HG03175 (cell line): ENCODE measurements at regions not wholly inside any gene's neighbourhood (a gene's known extent, or its start where the extent isn't known, plus 50 kb on each side); places are given as distances from the start of the nearest gene placed in this dataset.

Experiments
- ATAC-seq: cut with Tn5 transposase; IDR thresholded peaks from one replicate; pipeline ENCODE4 v1.9.1; 2021; ENCODE audit warnings: mild to moderate bottlenecking, moderate library complexity; ENCODE audit not compliant: unreplicated experiment

DNA sequence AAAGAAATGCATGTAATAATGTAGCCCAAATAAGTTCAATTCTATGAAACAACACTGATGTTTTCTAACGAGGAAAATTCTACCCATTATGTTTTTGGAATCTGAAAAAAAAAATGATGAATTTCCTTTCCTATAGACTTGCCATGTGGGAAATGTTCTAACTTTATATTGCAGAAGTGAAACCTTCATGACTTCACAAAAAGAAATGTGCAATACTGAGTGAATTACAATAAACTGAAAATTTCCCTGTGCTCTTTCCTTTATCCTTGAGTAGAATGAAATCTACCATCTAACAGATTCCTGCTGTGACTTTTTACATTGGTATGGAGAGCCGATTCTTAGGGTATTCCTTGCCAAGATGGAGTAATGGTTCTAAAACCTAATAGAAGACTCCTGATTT lies 1622.5 kb downstream of the MAT2B start:
- no peak for ATAC-seq

- no peak for ATAC-seq
Measured at GRCh38 chr5:165130656-165131055, 1625.2 kb downstream of the MAT2B start.

GRCh38 chr5:165134155-165134554 lies 1628.7 kb downstream of the MAT2B start:
- no peak for ATAC-seq

GRCh38 chr5:165135565-165135964 lies 1630.1 kb downstream of the MAT2B start:
- ATAC-seq: no peak

DNA sequence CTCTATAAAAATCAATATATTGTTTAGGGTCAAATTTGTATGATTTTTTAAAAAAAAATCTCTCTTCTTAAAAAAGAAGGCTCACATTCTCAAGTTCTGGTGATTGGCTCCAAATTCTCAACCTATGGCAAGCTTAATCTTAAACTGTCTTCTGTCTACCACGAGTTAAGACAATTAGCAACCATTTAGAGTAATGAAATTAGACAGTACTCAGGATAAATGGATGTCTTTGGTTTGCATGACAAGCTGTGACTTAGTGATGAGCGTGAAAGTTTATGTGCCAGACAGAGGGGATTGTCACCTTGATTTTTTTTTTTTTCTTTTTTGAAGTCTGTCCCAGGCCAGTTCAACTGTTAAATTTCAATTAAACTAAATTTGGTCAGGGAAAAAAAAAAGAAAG lies 1632.3 kb downstream of the MAT2B start:
- no peak for ATAC-seq

DNA sequence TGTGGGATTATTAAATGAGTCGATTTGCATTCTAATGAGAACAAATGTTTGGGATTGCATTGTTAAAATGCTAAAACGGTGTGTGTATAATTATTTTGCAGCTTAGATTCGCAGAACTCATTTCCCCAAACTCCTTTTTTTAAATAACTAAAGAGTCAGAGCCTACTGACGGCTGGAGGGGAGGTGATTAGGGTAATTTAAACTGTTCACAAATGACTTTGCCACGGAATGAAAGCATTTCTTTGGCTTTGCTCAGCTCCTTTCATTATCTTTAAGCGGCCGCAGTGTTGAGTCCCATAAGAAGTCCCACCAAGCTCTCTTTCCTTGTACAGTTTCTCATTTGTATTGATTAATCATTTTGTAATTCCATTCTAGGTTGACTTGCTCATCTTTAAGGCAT lies 1632.8 kb downstream of the MAT2B start:
- no peak for ATAC-seq

GRCh38 chr5:165139262-165139661 lies 1633.8 kb downstream of the MAT2B start:
- ATAC-seq: no peak

DNA sequence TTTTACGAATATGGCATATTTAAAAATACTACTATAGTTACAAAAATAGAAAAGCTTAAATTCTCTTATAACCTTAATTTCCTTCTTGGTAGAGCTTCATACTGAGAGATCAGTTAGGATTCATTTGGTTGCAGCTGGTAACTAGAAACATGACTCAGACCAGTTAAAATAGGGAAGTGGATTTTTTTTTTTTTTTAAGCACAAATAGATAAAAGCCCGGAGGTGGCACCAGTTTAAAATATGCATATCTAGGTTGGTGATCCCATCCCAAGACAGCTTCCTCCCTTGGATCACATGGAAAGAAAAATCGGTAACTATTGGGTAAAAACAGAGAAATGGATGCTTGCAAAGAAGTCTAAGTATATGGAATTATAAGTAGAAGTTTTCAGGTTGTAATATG lies 1634.3 kb downstream of the MAT2B start:
- no peak for ATAC-seq

DNA sequence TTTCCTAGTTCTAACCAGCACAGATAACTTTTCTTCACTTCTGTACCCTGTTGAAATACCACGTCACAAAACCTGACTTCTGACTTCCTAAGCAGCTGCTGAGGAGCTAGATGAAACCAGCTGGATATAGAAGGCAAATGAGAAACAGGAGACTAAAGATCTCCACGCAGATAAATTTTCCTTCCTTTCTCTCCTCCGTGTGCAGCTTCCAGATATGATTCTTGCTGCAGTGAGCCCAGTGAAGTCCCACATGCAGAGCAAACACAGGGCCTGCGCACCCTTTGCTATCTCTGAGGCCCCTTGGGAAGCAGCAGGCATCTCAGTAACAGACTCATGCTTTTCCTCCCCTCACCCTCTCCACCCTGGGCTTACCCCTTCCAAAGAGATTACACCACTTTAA lies 1638.3 kb downstream of the MAT2B start:
- no peak for ATAC-seq

GRCh38 chr5:165149431-165149830 lies 1644.0 kb downstream of the MAT2B start:
- no peak for ATAC-seq

DNA sequence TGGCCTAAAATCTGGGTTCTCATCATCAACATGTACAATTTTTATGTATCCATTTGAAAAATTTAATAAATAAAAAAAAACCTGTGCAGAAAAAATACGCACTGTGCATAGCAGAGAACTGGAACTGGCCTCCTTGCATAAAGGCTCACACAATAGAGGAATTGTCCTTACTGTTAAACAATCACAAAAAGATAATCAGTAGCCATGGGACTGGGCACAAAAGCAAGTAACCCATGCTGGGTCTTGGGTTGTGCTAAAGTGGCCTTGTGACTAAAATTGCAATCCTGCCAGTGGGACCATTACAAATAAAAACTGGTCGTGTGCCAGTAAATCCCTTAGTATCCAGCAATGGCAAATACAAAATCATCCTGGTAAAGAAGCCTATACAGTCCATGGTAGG lies 1646.6 kb downstream of the MAT2B start:
- ATAC-seq: no peak

DNA sequence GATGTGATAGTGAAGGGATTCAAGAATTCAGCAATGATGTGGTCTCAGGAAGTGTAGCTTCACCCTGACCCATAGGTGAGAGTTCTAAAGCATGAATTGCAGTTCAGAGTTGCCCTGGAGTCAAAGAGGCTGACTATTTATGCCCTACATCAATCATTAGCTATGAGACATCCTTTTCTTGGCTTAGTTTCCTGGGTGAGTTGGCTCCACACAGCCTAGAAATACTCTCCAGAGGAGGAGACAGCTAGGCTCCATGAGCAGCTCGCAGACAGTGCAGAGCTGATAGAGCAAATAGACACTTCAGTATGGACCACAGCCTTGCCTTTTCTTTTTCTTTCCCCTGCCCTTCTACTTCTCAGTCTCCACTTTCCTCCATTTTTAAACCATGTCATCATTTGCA lies 1651.8 kb downstream of the MAT2B start:
- no peak for ATAC-seq

- no peak for ATAC-seq
Measured at GRCh38 chr5:165161204-165161603, 1655.8 kb downstream of the MAT2B start.

DNA sequence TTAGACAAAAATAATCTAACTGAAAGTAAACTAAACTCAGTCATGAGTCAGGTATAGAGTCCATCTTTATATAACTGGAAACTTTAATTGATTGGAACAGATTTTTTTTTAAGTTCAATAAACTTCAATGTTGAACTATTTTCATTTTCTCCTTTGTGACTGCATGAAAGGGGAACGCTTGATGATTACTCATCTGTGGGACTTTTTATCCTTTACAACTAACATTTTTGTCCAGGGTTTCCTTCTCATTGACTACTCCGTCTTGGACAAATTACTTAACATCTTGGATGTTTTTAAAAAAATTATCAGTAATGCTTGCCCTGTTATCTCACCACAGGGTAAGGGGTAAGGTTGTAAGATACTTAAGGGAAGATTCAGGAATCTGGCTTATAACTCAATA lies 1658.4 kb downstream of the MAT2B start:
- no peak for ATAC-seq

GRCh38 chr5:165173651-165174050 lies 1668.2 kb downstream of the MAT2B start:
- ATAC-seq: no peak

- no peak for ATAC-seq
Measured at GRCh38 chr5:165175041-165175440, 1669.6 kb downstream of the MAT2B start.

GRCh38 chr5:165184183-165184582 lies 1678.8 kb downstream of the MAT2B start:
- no peak for ATAC-seq

DNA sequence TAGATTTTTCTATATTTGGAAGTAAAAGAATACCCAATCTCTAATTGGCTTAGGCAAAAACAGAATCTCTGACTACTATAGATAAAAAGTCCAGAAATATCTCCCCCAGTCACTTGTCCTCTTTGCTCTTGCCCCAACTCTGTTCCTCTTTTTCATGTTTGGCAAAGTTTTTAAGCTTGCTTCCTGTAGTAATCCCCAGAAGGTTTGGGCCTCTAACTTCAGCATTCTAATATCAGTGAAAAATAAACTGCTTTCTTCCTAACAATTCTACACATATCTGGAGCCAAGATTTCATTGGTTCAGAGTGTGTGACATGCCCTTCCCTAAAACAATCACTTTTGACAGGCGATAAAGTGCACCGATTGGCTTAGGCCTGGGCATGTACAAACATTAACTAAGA lies 1680.3 kb downstream of the MAT2B start:
- no peak for ATAC-seq

DNA sequence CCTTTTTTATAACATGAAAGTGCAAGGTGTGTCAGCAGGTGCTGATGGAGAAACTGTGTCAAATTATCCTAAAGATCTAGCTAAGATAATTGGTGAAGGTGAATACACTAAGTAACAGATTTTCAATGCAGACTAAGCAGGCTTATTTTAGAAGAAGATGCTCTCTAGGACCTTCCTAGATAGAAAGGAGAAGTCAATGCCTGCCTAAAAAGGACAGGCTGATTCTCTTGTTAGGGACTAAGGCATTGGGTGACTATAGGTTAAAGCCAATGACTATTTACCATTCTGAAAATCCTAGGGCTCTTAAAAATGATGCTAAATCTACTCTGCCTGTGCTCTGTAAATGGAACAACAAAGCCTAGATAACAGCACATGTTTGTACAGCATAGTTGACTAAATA lies 1682.4 kb downstream of the MAT2B start:
- no peak for ATAC-seq

DNA sequence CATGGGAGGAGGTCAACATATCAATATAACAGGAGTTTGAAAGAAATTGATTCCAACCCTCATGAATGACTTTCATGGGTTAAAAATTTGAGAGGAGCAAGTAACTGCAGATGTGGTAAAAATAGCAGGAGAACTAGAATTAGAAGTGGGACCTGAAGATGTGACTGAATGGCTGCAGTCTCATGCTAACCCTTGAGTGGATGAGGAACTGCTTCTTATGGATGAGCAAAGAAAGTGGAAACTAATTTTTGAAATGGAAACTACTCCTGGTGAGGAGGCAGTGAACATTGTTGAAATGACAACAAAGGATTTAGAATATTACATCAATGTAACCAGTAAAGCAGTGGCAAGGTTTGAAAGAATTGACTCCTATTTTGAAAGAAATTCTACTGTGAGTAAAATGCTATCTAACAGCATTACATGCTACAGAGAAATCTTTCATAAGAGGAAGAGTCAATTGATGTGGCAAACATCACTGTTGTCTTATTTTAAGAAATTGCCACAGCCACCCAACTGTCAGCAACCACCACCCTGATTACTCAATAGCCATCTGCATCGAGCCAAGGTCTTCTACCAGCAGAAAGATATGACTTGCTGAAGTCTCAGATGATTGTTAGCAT lies 1683.2 kb downstream of the MAT2B start:
- no peak for ATAC-seq

- ATAC-seq: no peak
Measured at GRCh38 chr5:165196961-165197360, 1691.5 kb downstream of the MAT2B start.

DNA sequence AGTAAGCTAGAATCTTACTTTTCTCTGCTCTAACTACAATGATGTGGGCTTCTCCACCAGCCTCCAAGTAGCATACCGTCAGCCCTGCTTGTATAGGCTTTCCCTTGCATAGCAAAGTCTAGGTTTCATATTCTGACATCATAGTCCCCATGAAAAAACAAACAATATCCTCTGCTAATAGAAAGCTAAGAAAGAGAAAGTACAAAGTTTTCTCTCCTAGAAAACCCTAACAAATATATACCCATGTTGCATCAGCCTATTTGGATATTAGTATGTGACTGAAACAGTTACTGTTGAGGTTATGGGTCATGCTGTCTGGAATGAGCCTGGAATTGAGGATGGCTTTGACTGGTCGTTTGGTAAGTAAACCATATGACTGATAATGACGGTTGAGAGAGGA lies 1696.0 kb downstream of the MAT2B start:
- ATAC-seq: no peak

- no peak for ATAC-seq
Measured at GRCh38 chr5:165201771-165202518, 1696.5 kb downstream of the MAT2B start.
